A549 (cell line): ENCODE measurements at regions not wholly inside any gene's neighbourhood (a gene's known extent, or its start where the extent isn't known, plus 50 kb on each side); places are given as distances from the start of the nearest gene placed in this dataset.

Source experiments
- ATAC-seq, 2 experiments: fragments of 200-7000 bp in 1 of 2; fragments of >200 bp in 1 of 2; cut with Nextera tagmentation in 1 of 2; cut with Tn5 transposase in 1 of 2; 3 replicates each; pipeline versions ENCODE4 v1.8.0 to v1.9.1; 2018 to 2020; ENCODE audit warnings: mild to moderate bottlenecking in 1 of 2, moderate library complexity in 1 of 2
- CTCF ChIA-PET: fragments of 300-600 bp; sonication (Branson Sonifier 250); formaldehyde crosslinking; extraction: SDS; loops from one replicate; lab custom pipeline; 2021; ENCODE audit warnings: antibody characterized with exemption, inconsistent platforms; lab: Yijun Ruan, JAX
- POLR2A ChIA-PET: fragments of 350-600 bp; formaldehyde crosslinking; extraction: SDS; loops from one replicate; lab custom pipeline; 2021; ENCODE audit warnings: antibody characterized with exemption, inconsistent platforms; lab: Yijun Ruan, JAX
- DNase-seq, 2 experiments: peaks; one replicate each; pipeline versions ENCODE4 v3.0.0 to v3.0.0-alpha.2; 2011 to 2016; ENCODE audit warnings: low read depth in 1 of 2, low spot score in 1 of 2
- FAIRE-seq: peaks from 2 replicates; lab custom pipeline; 2011; peaks lifted over from hg19 to GRCh38; lab: Jason Lieb, UNC
- H3K27ac ChIP-seq, 2 experiments: fragments of >200 bp; sonication (Bioruptor Twin); formaldehyde crosslinking; 3 replicates each; pipeline ENCODE4 v1.5.1; 2016 to 2017
- H3K4me1 ChIP-seq: fragments of >200 bp; sonication (Bioruptor Twin); formaldehyde crosslinking; 3 replicates; pipeline ENCODE4 v1.6.1; 2016
- H3K4me2 ChIP-seq: fragments of >200 bp; sonication (Bioruptor Twin); formaldehyde crosslinking; 3 replicates; pipeline ENCODE4 v1.6.1; 2016
- H3K4me3 ChIP-seq: fragments of >200 bp; sonication (Bioruptor Twin); formaldehyde crosslinking; 3 replicates; pipeline ENCODE4 v1.5.1; 2016
- H3K9me3 ChIP-seq: fragments of >200 bp; sonication (Bioruptor Twin); formaldehyde crosslinking; 3 replicates; pipeline ENCODE4 v1.6.1; 2016
- CBX2 ChIP-seq: fragments of 200-600 bp; sonication (generic); IDR thresholded peaks from 2 replicates; pipeline ENCODE4 v1.6.1; 2016; ENCODE audit warnings: low read depth, mild to moderate bottlenecking, borderline replicate concordance
- CEBPB ChIP-seq, 2 experiments: fragments of >200 bp in 1 of 2; sonication (Bioruptor Twin) in 1 of 2; formaldehyde crosslinking in 1 of 2; IDR thresholded peaks; 2 replicates each; pipeline ENCODE4 v1.6.1; 2012 to 2016
- EHF ChIP-seq: fragments of 250-450 bp; sonication (Bioruptor Pico); IDR thresholded peaks from 2 replicates; pipeline ENCODE4 v1.5.0; 2020; ENCODE audit warnings: mild to moderate bottlenecking
- EHMT2 ChIP-seq: fragments of 200-600 bp; sonication (generic); IDR thresholded peaks from 2 replicates; pipeline ENCODE4 v1.6.1; 2016; ENCODE audit warnings: antibody characterized with exemption, low read depth, mild to moderate bottlenecking, moderate library complexity
- ESRRA ChIP-seq: fragments of 150-350 bp; IDR thresholded peaks from 2 replicates; pipeline ENCODE4 v1.6.1; 2014; ENCODE audit warnings: mild to moderate bottlenecking, low read length, borderline replicate concordance
- FOXS1 ChIP-seq: fragments of 250-450 bp; sonication (Bioruptor Pico); IDR thresholded peaks from 2 replicates; pipeline ENCODE4 v1.5.0; 2020; ENCODE audit warnings: mild to moderate bottlenecking, moderate library complexity
- GATA3 ChIP-seq: IDR thresholded peaks from 2 replicates; pipeline ENCODE4 v1.6.1; 2012; ENCODE audit warnings: borderline replicate concordance
- HEYL ChIP-seq: fragments of 250-450 bp; sonication (Bioruptor Pico); IDR thresholded peaks from 2 replicates; pipeline ENCODE4 v1.8.0; 2021; ENCODE audit warnings: mild to moderate bottlenecking, moderate library complexity
- HOXA7 ChIP-seq: fragments of 250-450 bp; sonication (Bioruptor Pico); IDR thresholded peaks from 2 replicates; pipeline ENCODE4 v1.5.0; 2020; ENCODE audit warnings: mild to moderate bottlenecking, moderate library complexity
- JUN ChIP-seq, 2 experiments: fragments of >200 bp; sonication (Bioruptor Twin); formaldehyde crosslinking; IDR thresholded peaks; 2 replicates in 1 of 2; 3 replicates in 1 of 2; pipeline ENCODE4 v1.6.1; 2016 to 2017
- JUNB ChIP-seq: fragments of >200 bp; sonication (Bioruptor Twin); formaldehyde crosslinking; IDR thresholded peaks from 2 replicates; pipeline ENCODE4 v1.6.1; 2016
- KDM1A ChIP-seq: fragments of 200-600 bp; sonication (generic); IDR thresholded peaks from 2 replicates; pipeline ENCODE4 v1.6.1; 2016; ENCODE audit warnings: low read depth, mild to moderate bottlenecking
- MAZ ChIP-seq: fragments of 150-350 bp; IDR thresholded peaks from 2 replicates; pipeline ENCODE4 v1.6.1; 2014; ENCODE audit warnings: antibody characterized with exemption, low read depth, low read length, borderline replicate concordance
- PBX3 ChIP-seq: IDR thresholded peaks from 2 replicates; pipeline ENCODE4 v1.6.1; 2012
- PHF8 ChIP-seq: fragments of 200-600 bp; sonication (generic); IDR thresholded peaks from 2 replicates; pipeline ENCODE4 v1.6.1; 2016; ENCODE audit warnings: low read depth, mild to moderate bottlenecking, antibody characterized with exemption, moderate library complexity, borderline replicate concordance
- RFX5 ChIP-seq: fragments of 450-650 bp; IDR thresholded peaks from 2 replicates; pipeline ENCODE4 v1.7.1; 2014; ENCODE audit warnings: antibody characterized with exemption, mild to moderate bottlenecking, moderate library complexity
- RNF2 ChIP-seq: fragments of 200-600 bp; sonication (generic); IDR thresholded peaks from 2 replicates; pipeline ENCODE4 v1.6.1; 2016; ENCODE audit warnings: low read depth, mild to moderate bottlenecking, antibody characterized with exemption, moderate library complexity, borderline replicate concordance
- SREBF2 ChIP-seq: fragments of 450-650 bp; IDR thresholded peaks from 2 replicates; pipeline ENCODE4 v1.6.1; 2014; ENCODE audit warnings: mild to moderate bottlenecking, moderate library complexity
- USF2 ChIP-seq: fragments of 450-650 bp; IDR thresholded peaks from 2 replicates; pipeline ENCODE4 v1.6.1; 2014; ENCODE audit warnings: antibody characterized with exemption
- ZSCAN20 ChIP-seq: fragments of 250-450 bp; sonication (Bioruptor Pico); IDR thresholded peaks from 2 replicates; pipeline ENCODE4 v1.8.0; 2022; ENCODE audit warnings: mild to moderate bottlenecking, moderate library complexity
- WGBS: methylation state at CpG from one replicate; pipeline ENCODE4 v1.1.6; 2017; ENCODE audit errors: missing lambda C conversion rate; 5-methylcytosine and 5-hydroxymethylcytosine counted together
- TF ChIP-seq, protein P1 (sequence below): fragments of >200 bp; sonication (Bioruptor Twin); formaldehyde crosslinking; IDR thresholded peaks from 3 replicates; pipeline ENCODE4 v1.5.1; 2016
- TF ChIP-seq, protein P2 (sequence below): fragments of 250-450 bp; sonication (Bioruptor Pico); IDR thresholded peaks from 2 replicates; pipeline ENCODE4 v1.5.0; 2020; ENCODE audit warnings: low read depth, mild to moderate bottlenecking, moderate library complexity

DNA sequence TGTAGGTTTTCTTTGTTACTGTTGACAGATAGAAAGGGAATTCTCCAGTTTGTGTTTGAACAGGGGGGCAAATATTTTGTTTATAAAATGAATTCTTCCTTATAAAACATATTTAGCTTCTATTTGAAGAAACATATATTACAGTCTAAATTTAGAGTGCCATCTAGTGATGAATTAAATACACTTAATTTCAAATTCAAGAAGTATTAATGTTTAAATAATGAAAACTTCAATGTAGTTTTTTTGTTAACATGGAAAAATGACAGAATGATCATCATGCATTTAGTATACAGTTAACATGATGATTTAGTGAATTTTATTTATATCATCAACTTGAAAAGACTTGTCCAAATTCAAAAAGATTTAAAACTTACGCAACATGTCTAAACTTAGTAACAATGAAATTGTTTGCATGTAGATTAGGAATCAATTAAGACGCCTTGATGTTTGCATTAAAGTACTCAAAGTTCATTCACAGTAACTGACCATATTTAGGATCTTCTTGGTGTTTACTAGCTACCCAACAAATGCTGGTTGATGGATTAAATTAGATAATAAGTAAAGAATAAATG lies 765.9 kb upstream of the SLITRK1 start:
- WGBS = 51% methylated on average over 2 of the region's 2 CpGs
- no peak overlapping the region for H3K4me2 ChIP-seq
- TF ChIP-seq HOXA7 (CRISPR knock-in tag) = no peak
- no peak for TF ChIP-seq ESRRA
- TF ChIP-seq GATA3 = no peak
- TF ChIP-seq RFX5 = no peak
- no peak for TF ChIP-seq CEBPB (IDR thresholded peaks at IDR 0.05)
- TF ChIP-seq EHMT2 = no peak
- TF ChIP-seq, protein P1, sequence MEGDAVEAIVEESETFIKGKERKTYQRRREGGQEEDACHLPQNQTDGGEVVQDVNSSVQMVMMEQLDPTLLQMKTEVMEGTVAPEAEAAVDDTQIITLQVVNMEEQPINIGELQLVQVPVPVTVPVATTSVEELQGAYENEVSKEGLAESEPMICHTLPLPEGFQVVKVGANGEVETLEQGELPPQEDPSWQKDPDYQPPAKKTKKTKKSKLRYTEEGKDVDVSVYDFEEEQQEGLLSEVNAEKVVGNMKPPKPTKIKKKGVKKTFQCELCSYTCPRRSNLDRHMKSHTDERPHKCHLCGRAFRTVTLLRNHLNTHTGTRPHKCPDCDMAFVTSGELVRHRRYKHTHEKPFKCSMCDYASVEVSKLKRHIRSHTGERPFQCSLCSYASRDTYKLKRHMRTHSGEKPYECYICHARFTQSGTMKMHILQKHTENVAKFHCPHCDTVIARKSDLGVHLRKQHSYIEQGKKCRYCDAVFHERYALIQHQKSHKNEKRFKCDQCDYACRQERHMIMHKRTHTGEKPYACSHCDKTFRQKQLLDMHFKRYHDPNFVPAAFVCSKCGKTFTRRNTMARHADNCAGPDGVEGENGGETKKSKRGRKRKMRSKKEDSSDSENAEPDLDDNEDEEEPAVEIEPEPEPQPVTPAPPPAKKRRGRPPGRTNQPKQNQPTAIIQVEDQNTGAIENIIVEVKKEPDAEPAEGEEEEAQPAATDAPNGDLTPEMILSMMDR = peak; percentile 18; the same call in 2 of the 3 replicates
- no peak for TF ChIP-seq EHF (CRISPR knock-in tag)
- no peak for DNase-seq
- CTCF ChIA-PET = no interaction called here
- POLR2A ChIA-PET = no interaction called here
- no peak overlapping the region for H3K27ac ChIP-seq
- H3K9me3 ChIP-seq = no peaks in the 10 kb centered on the region
- no peak for ATAC-seq
- no peak for FAIRE-seq
- no peaks in the 10 kb centered on the region for H3K4me1 ChIP-seq
- H3K4me3 ChIP-seq = no peak overlapping the region

GRCh38 chr13:84646957-84647356 lies 764.7 kb upstream of the SLITRK1 start:
- no peak overlapping the region for H3K4me3 ChIP-seq
- no peak overlapping the region for H3K27ac ChIP-seq
- CTCF ChIA-PET = no interaction called here
- no peak overlapping the region for H3K4me2 ChIP-seq
- POLR2A ChIA-PET = no interaction called here
- TF ChIP-seq RNF2 = no peak
- no peak for TF ChIP-seq PBX3
- no peak for TF ChIP-seq KDM1A
- no peak for TF ChIP-seq SREBF2
- no peak for TF ChIP-seq MAZ
- TF ChIP-seq PHF8 = no peak
- no peak for TF ChIP-seq EHF (CRISPR knock-in tag)
- TF ChIP-seq JUNB = no peak
- no peak for TF ChIP-seq CBX2
- TF ChIP-seq, protein P2, sequence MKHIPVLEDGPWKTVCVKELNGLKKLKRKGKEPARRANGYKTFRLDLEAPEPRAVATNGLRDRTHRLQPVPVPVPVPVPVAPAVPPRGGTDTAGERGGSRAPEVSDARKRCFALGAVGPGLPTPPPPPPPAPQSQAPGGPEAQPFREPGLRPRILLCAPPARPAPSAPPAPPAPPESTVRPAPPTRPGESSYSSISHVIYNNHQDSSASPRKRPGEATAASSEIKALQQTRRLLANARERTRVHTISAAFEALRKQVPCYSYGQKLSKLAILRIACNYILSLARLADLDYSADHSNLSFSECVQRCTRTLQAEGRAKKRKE (CRISPR knock-in tag) = no peak
- TF ChIP-seq, protein P1 = no peak
- no peak for TF ChIP-seq JUN (IDR thresholded peaks at IDR 0.05)
- TF ChIP-seq HEYL = no peak
- no peak for TF ChIP-seq USF2
- no peak for TF ChIP-seq ZSCAN20 (CRISPR knock-in tag)
- TF ChIP-seq FOXS1 (CRISPR knock-in tag) = no peak
- no peak for TF ChIP-seq EHMT2
- no peak for TF ChIP-seq CEBPB (IDR thresholded peaks at IDR 0.05)
- no peak for FAIRE-seq
- no peaks in the 10 kb centered on the region for H3K4me1 ChIP-seq
- DNase-seq = no peak
- ATAC-seq = no peak
- 21% methylated on average over 3 of the region's 3 CpGs for WGBS
- H3K9me3 ChIP-seq = no peaks in the 10 kb centered on the region
